WTC11 (cell line): ENCODE measurements at regions not wholly inside any gene's neighbourhood (a gene's known extent, or its start where the extent isn't known, plus 50 kb on each side); places are given as distances from the start of the nearest gene placed in this dataset.

ENCODE experiments used
- ATAC-seq: fragments of 200-7000 bp; cut with Tn5 transposase; 2 replicates; pipeline ENCODE4 v1.10.0; 2021; ENCODE audit warnings: mild to moderate bottlenecking, moderate library complexity
- CTCF ChIA-PET: fragments of 300-600 bp; sonication (Branson Sonifier 250); formaldehyde crosslinking; loops from one replicate; lab custom pipeline; 2021; ENCODE audit warnings: antibody characterized with exemption; lab: Charles Lee
- POLR2A ChIA-PET: fragments of 350-600 bp; sonication (Branson Sonifier 250); formaldehyde crosslinking; loops from one replicate; lab custom pipeline; 2021; ENCODE audit warnings: antibody characterized with exemption; lab: Charles Lee
- DNase-seq: peaks from one replicate; pipeline ENCODE4 v3.0.0; 2021; ENCODE audit warnings: low spot score
- H3K27ac Mint-ChIP-seq: 2 replicates; pipeline ENCODE4 v1.8.0; 2021; ENCODE audit warnings: mixed read lengths
- H3K27me3 Mint-ChIP-seq: 2 replicates; pipeline ENCODE4 v1.8.0; 2021; ENCODE audit warnings: low read depth, mild to moderate bottlenecking, moderate library complexity, mixed read lengths
- H3K36me3 Mint-ChIP-seq: 2 replicates; pipeline ENCODE4 v1.8.0; 2021; ENCODE audit warnings: mixed read lengths
- H3K4me1 Mint-ChIP-seq: 2 replicates; pipeline ENCODE4 v1.8.0; 2022; ENCODE audit warnings: mixed read lengths
- H3K4me3 Mint-ChIP-seq: 2 replicates; pipeline ENCODE4 v1.8.0; 2021; ENCODE audit warnings: mild to moderate bottlenecking, moderate library complexity, mixed read lengths
- H3K9me3 Mint-ChIP-seq: 2 replicates; pipeline ENCODE4 v1.8.0; 2021; ENCODE audit warnings: mixed read lengths
- ATF1 ChIP-seq: sonication (generic); formaldehyde crosslinking; IDR thresholded peaks from 2 replicates; pipeline ENCODE4 v1.8.1; 2023; ENCODE audit warnings: mild to moderate bottlenecking, moderate library complexity, missing genetic modification reagents
- EMX1 ChIP-seq: fragments of 250-450 bp; sonication (Bioruptor Pico); IDR thresholded peaks from 2 replicates; pipeline ENCODE4 v1.8.0; 2021; ENCODE audit warnings: mild to moderate bottlenecking
- IRF2 ChIP-seq: sonication (generic); formaldehyde crosslinking; IDR thresholded peaks from 2 replicates; pipeline ENCODE4 v1.8.0; 2022; ENCODE audit warnings: low read depth, missing genetic modification reagents, borderline replicate concordance
- NR1H2 ChIP-seq: sonication (generic); formaldehyde crosslinking; IDR thresholded peaks from 2 replicates; pipeline ENCODE4 v1.9.0; 2021; ENCODE audit warnings: mild to moderate bottlenecking, moderate library complexity, missing genetic modification reagents
- TEAD1 ChIP-seq: sonication (generic); formaldehyde crosslinking; IDR thresholded peaks from 2 replicates; pipeline ENCODE4 v1.8.0; 2022; ENCODE audit warnings: mild to moderate bottlenecking, missing genetic modification reagents
- ZNF396 ChIP-seq: fragments of 250-450 bp; sonication (Bioruptor Pico); IDR thresholded peaks from 2 replicates; pipeline ENCODE4 v1.8.0; 2021; ENCODE audit warnings: mild to moderate bottlenecking, moderate library complexity, borderline replicate concordance
- TF ChIP-seq, protein P1 (sequence below): sonication (generic); formaldehyde crosslinking; IDR thresholded peaks from 2 replicates; pipeline ENCODE4 v1.8.0; 2023; ENCODE audit warnings: missing genetic modification reagents, mild to moderate bottlenecking, borderline replicate concordance
- TF ChIP-seq, protein P2 (sequence below): sonication (generic); formaldehyde crosslinking; IDR thresholded peaks from 2 replicates; pipeline ENCODE4 v1.8.1; 2023; ENCODE audit warnings: mild to moderate bottlenecking, missing genetic modification reagents, borderline replicate concordance
- TF ChIP-seq, protein P3 (sequence below): sonication (generic); formaldehyde crosslinking; IDR thresholded peaks from 2 replicates; pipeline ENCODE4 v1.8.0; 2022; ENCODE audit warnings: mild to moderate bottlenecking, missing genetic modification reagents
- TF ChIP-seq, protein P4 (sequence below): sonication (generic); formaldehyde crosslinking; conservative IDR thresholded peaks from 2 replicates; pipeline ENCODE4 v1.8.1; 2022; ENCODE audit warnings: mild to moderate bottlenecking, missing genetic modification reagents
- TF ChIP-seq, protein P5 (sequence below): sonication (generic); formaldehyde crosslinking; IDR thresholded peaks from 2 replicates; pipeline ENCODE4 v1.8.1; 2023; ENCODE audit warnings: mild to moderate bottlenecking, missing genetic modification reagents

DNA sequence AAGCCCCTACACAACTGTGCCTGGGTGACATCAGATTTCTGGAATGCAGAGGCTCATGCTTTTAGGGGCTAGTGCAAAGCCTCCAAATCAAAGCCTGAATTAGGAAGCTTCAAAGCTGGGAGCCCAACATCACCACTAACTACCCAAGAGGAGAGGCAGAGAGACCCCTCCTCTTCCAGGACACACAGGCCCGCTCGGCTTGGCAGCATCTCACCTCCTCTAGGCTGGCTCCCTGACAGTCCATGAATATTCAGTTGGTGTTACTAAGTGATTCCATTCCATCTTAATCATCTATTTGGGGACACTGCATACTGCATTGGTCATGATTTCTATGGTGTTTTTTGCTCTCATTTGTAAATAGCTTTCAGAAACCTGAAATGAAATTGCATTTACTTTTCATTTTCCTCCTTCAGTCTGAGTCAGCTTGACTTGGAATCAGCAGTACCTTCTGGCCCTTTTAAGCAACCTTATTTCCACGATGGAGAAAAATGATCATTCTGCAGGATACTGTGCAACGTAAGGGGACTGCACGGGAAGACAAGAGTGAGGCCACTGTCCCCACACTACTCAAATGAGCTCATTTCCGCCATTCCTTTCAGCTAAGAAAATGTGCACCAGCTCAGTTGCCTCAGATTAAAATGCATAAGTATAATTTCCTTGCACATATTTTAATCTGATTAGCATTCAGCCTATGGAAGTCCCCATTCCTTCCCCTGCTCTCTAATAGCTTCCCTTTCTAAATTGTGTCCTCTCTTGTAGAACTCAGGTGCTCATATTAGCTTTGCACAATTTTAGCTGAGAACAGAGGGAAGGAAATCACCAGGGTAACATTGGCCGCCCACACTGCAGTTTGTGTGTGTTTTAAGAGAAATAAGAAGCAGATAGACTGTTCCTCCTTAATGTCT lies 219.9 kb downstream of the RFC3 start (continued):
- TF ChIP-seq, protein P1, sequence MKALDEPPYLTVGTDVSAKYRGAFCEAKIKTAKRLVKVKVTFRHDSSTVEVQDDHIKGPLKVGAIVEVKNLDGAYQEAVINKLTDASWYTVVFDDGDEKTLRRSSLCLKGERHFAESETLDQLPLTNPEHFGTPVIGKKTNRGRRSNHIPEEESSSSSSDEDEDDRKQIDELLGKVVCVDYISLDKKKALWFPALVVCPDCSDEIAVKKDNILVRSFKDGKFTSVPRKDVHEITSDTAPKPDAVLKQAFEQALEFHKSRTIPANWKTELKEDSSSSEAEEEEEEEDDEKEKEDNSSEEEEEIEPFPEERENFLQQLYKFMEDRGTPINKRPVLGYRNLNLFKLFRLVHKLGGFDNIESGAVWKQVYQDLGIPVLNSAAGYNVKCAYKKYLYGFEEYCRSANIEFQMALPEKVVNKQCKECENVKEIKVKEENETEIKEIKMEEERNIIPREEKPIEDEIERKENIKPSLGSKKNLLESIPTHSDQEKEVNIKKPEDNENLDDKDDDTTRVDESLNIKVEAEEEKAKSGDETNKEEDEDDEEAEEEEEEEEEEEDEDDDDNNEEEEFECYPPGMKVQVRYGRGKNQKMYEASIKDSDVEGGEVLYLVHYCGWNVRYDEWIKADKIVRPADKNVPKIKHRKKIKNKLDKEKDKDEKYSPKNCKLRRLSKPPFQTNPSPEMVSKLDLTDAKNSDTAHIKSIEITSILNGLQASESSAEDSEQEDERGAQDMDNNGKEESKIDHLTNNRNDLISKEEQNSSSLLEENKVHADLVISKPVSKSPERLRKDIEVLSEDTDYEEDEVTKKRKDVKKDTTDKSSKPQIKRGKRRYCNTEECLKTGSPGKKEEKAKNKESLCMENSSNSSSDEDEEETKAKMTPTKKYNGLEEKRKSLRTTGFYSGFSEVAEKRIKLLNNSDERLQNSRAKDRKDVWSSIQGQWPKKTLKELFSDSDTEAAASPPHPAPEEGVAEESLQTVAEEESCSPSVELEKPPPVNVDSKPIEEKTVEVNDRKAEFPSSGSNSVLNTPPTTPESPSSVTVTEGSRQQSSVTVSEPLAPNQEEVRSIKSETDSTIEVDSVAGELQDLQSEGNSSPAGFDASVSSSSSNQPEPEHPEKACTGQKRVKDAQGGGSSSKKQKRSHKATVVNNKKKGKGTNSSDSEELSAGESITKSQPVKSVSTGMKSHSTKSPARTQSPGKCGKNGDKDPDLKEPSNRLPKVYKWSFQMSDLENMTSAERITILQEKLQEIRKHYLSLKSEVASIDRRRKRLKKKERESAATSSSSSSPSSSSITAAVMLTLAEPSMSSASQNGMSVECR (CRISPR knock-in tag) = no peak
- TF ChIP-seq NR1H2 (no peak), ATF1 (CRISPR knock-in tag) (no peak), TEAD1 (CRISPR knock-in tag) (no peak), ZNF396 (CRISPR knock-in tag) (no peak), EMX1 (CRISPR knock-in tag) (no peak), IRF2 (CRISPR knock-in tag) (no peak)
- TF ChIP-seq, protein P2, sequence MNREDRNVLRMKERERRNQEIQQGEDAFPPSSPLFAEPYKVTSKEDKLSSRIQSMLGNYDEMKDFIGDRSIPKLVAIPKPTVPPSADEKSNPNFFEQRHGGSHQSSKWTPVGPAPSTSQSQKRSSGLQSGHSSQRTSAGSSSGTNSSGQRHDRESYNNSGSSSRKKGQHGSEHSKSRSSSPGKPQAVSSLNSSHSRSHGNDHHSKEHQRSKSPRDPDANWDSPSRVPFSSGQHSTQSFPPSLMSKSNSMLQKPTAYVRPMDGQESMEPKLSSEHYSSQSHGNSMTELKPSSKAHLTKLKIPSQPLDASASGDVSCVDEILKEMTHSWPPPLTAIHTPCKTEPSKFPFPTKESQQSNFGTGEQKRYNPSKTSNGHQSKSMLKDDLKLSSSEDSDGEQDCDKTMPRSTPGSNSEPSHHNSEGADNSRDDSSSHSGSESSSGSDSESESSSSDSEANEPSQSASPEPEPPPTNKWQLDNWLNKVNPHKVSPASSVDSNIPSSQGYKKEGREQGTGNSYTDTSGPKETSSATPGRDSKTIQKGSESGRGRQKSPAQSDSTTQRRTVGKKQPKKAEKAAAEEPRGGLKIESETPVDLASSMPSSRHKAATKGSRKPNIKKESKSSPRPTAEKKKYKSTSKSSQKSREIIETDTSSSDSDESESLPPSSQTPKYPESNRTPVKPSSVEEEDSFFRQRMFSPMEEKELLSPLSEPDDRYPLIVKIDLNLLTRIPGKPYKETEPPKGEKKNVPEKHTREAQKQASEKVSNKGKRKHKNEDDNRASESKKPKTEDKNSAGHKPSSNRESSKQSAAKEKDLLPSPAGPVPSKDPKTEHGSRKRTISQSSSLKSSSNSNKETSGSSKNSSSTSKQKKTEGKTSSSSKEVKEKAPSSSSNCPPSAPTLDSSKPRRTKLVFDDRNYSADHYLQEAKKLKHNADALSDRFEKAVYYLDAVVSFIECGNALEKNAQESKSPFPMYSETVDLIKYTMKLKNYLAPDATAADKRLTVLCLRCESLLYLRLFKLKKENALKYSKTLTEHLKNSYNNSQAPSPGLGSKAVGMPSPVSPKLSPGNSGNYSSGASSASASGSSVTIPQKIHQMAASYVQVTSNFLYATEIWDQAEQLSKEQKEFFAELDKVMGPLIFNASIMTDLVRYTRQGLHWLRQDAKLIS (CRISPR knock-in tag) = no peak
- TF ChIP-seq, protein P3, sequence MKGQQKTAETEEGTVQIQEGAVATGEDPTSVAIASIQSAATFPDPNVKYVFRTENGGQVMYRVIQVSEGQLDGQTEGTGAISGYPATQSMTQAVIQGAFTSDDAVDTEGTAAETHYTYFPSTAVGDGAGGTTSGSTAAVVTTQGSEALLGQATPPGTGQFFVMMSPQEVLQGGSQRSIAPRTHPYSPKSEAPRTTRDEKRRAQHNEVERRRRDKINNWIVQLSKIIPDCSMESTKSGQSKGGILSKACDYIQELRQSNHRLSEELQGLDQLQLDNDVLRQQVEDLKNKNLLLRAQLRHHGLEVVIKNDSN = no peak
- TF ChIP-seq, protein P4, sequence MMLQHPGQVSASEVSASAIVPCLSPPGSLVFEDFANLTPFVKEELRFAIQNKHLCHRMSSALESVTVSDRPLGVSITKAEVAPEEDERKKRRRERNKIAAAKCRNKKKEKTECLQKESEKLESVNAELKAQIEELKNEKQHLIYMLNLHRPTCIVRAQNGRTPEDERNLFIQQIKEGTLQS (CRISPR knock-in tag) = no peak

DNA sequence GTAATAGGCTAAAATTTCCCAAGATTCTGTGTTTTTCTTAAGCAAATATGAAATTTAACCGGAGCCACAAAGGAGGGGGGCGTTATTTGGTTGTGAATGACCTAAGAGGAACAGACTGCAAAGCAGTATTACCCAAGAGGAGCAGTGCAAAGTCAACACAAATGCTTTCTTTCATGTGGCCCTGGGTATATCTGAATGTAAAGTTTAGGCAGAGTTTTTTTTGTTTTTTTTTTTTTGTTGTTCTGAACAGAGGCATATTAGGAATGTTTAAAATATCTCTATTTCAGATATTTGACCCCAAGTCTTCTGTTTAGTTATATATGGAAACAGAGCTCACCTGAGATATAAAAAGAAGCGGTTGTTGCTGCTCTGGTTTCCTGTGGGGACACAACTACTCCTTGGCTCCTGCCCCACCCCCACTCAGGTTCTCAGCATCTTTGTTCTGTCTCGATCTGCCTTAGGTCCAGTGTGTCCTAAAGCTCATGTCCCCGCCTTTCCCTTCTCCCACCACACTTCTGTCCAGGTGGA lies 220.7 kb downstream of the RFC3 start:
- Mint-ChIP-seq H3K27me3 (no peaks in the 10 kb centered on the region; the same call in 1 of the 2 replicates), H3K36me3 (no peaks in the 10 kb centered on the region), H3K4me1 (peaks cover 17% of the 10 kb centered on the region), H3K4me3 (no peak overlapping the region), H3K9me3 (peaks cover 9% of the 10 kb centered on the region), H3K27ac (no peak overlapping the region)
- TF ChIP-seq, protein P5, sequence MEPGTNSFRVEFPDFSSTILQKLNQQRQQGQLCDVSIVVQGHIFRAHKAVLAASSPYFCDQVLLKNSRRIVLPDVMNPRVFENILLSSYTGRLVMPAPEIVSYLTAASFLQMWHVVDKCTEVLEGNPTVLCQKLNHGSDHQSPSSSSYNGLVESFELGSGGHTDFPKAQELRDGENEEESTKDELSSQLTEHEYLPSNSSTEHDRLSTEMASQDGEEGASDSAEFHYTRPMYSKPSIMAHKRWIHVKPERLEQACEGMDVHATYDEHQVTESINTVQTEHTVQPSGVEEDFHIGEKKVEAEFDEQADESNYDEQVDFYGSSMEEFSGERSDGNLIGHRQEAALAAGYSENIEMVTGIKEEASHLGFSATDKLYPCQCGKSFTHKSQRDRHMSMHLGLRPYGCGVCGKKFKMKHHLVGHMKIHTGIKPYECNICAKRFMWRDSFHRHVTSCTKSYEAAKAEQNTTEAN (CRISPR knock-in tag) = no peak
- no peak for DNase-seq
- POLR2A ChIA-PET = no interaction called here
- CTCF ChIA-PET = interaction anchor here (0.7 to 1.0 kb wide), 2 partner anchors 39 to 106 kb away, joined by 3 read pairs; no protein-coding TSS in a partner anchor
- ATAC-seq = no peak; the same call in 1 of the 2 replicates
